Brain microvascular endothelial cell (primary cell): ENCODE measurements at regions not wholly inside any gene's neighbourhood (a gene's known extent, or its start where the extent isn't known, plus 50 kb on each side); places are given as distances from the start of the nearest gene placed in this dataset.
"Not testable (repeated sequence)": the region's sequence is repeated elsewhere in the genome, so short reads cannot be mapped to it uniquely, and the experiment has no call there.

Source experiments
- DNase-seq: peaks from one replicate; pipeline ENCODE4 v3.0.0-alpha.2; 2020
- H3K27ac ChIP-seq: fragments of 250-450 bp; sonication (Bioruptor Pico); 2 replicates; pipeline ENCODE4 v1.5.1; 2020; ENCODE audit warnings: mild to moderate bottlenecking, moderate library complexity
- H3K27me3 ChIP-seq: fragments of 250-450 bp; sonication (Bioruptor Pico); replicated peaks from 2 replicates; pipeline ENCODE4 v1.5.1; 2020; ENCODE audit warnings: mild to moderate bottlenecking
- H3K36me3 ChIP-seq: fragments of 250-450 bp; sonication (Bioruptor Pico); replicated peaks from 2 replicates; pipeline ENCODE4 v1.5.1; 2020; ENCODE audit warnings: mild to moderate bottlenecking
- H3K4me3 ChIP-seq: 2 replicates; pipeline ENCODE4 v1.5.1; 2011; ENCODE audit warnings: low read depth, mild to moderate bottlenecking, control low read depth, low read length, moderate library complexity
- in situ Hi-C: cut with HindIII; loops from 2 replicates; pipeline ENCODE4 v1.10.0; 2017; ENCODE audit warnings: low sequenced_read_pairs, low pct_ligation_motif_present
- TF ChIP-seq, protein P1 (sequence below): IDR thresholded peaks from 2 replicates; pipeline ENCODE4 v1.5.1; 2011; ENCODE audit warnings: low read depth, mild to moderate bottlenecking, moderate library complexity, low read length, control low read depth, inconsistent platforms; ENCODE audit errors: missing control alignments

DNA sequence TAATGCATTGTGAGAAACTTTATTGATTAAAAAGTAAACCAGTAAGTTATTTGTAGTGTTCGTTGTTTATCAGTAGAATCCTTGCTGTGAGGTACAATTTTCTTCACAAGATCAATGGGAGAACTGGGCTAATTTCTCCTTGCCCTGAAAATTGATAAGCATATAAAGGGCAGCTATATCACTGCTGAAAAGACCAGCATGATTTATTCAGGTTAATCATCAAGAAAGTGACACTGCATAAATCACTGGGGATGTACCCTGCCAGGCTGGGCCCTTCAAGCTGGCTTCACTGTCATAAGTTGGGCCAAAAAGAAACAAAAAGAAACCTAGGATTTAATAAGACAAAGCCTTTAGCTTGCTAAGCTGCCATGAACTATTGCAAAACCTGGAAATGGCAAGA lies 746.7 kb downstream of the STPG2 start:
- in situ Hi-C loops, result no loop called here
- H3K27me3 ChIP-seq, result no peaks in the 10 kb centered on the region
- no peak for DNase-seq
- H3K4me3 ChIP-seq, result no peak overlapping the region
- no peak overlapping the region for H3K27ac ChIP-seq
- TF ChIP-seq, protein P1, sequence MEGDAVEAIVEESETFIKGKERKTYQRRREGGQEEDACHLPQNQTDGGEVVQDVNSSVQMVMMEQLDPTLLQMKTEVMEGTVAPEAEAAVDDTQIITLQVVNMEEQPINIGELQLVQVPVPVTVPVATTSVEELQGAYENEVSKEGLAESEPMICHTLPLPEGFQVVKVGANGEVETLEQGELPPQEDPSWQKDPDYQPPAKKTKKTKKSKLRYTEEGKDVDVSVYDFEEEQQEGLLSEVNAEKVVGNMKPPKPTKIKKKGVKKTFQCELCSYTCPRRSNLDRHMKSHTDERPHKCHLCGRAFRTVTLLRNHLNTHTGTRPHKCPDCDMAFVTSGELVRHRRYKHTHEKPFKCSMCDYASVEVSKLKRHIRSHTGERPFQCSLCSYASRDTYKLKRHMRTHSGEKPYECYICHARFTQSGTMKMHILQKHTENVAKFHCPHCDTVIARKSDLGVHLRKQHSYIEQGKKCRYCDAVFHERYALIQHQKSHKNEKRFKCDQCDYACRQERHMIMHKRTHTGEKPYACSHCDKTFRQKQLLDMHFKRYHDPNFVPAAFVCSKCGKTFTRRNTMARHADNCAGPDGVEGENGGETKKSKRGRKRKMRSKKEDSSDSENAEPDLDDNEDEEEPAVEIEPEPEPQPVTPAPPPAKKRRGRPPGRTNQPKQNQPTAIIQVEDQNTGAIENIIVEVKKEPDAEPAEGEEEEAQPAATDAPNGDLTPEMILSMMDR, result no peak
- no peaks in the 10 kb centered on the region for H3K36me3 ChIP-seq

GRCh38 chr4:97404876-97405523 lies 738.3 kb downstream of the STPG2 start:
- DNase-seq, result no peak
- in situ Hi-C loops, result no loop called here
- H3K36me3 ChIP-seq, result no peaks in the 10 kb centered on the region
- TF ChIP-seq, protein P1, result no peak
- H3K27me3 ChIP-seq, result no peaks in the 10 kb centered on the region
- no peak overlapping the region for H3K4me3 ChIP-seq
- H3K27ac ChIP-seq, result no peak overlapping the region

- TF ChIP-seq, protein P1, result no peak
- H3K27ac ChIP-seq, result no peak overlapping the region
- H3K27me3 ChIP-seq, result no peaks in the 10 kb centered on the region
- no peaks in the 10 kb centered on the region for H3K36me3 ChIP-seq
- no peak for DNase-seq
- in situ Hi-C loops, result no loop called here
- no peak overlapping the region for H3K4me3 ChIP-seq
These were observed 731.9 kb downstream of the STPG2 start for GRCh38 chr4:97411356-97411755.

DNA sequence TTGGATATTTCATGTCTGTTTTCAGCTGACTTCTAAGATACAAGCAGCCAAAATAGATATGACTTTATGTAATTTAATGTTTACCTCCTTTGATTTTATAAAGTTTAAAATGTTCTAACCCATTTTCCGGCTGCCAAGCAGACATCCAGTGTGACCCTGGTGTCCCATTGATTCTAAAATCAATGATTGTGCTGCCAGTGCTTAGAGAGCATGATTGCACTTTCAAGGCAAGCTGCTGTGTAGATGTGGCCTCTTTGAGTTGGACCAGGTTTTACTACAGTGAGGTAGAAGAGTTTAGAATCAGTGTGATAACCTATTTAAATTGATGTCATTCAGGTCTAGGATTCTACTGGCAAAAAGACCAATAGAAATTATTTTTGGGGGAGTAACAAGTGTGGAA lies 730.9 kb downstream of the STPG2 start:
- DNase-seq, result no peak
- Histone ChIP-seq H3K4me3 (no peak overlapping the region), H3K36me3 (no peaks in the 10 kb centered on the region), H3K27me3 (no peaks in the 10 kb centered on the region), H3K27ac (no peak overlapping the region)
- in situ Hi-C loops, result no loop called here
- TF ChIP-seq, protein P1, result no peak

- H3K27me3 ChIP-seq, result no peaks in the 10 kb centered on the region
- H3K4me3 ChIP-seq, result no peak overlapping the region
- in situ Hi-C loops, result no loop called here
- no peaks in the 10 kb centered on the region for H3K36me3 ChIP-seq
- TF ChIP-seq, protein P1, result no peak
- no peak for DNase-seq
- no peak overlapping the region for H3K27ac ChIP-seq
These were observed 729.1 kb downstream of the STPG2 start for GRCh38 chr4:97414161-97414560.

DNA sequence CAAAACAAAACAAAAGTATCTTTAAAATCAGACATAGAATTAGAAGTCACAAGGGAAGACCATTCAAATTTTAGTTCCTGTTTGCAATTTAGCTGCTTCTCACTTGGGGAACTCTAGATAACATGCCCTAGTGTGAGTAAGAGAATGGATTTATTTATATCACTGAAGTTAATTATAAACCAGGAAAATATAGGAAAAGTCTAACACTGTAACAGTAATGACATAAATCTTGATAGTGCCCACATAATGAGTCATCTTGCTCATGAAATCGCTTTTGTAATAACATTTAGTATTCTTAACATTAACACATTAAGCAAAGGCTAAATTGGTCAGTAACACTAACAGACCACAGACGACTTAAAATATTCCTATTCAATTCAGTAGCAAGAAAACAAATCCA lies 710.7 kb downstream of the STPG2 start:
- TF ChIP-seq, protein P1, result no peak
- Histone ChIP-seq H3K4me3 (no peak overlapping the region), H3K27ac (no peak overlapping the region), H3K27me3 (no peaks in the 10 kb centered on the region), H3K36me3 (no peaks in the 10 kb centered on the region)
- no peak for DNase-seq
- in situ Hi-C loops, result no loop called here

DNA sequence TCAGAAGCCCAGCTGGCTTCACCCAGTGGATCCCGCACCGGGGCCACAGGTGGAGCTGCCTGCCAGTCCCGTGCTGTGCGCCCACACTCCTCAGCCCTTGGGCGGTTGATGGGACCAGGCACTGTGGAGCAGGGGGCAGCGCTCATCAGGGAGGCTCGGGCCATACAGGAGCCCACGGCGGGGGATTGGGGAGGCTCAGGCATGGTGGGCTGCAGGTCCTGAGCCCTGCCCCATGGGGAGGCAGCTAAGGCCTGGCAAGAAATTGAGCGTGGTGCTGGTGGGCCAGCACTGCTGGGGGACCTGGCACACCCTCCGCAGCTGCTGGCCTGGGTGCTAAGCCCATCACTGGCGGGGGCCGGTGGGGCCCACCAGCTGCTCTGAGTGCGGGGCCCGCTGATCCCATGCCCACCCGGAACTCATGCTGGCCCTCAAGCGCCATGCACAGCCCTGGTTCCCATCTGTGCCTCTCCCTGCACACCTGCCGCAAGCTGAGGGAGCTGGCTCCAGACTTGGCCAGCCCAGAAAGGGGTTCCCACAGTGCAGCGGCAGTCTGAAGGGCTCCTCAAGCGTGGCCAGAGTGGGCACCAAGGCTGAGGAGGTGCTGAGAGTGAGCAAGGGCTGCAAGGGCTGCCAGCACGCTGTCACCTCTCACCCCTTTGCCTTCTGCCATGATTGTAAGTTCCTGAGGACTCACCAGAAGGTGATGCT lies 705.1 kb downstream of the STPG2 start:
- H3K36me3 ChIP-seq, H3K27me3 ChIP-seq, in situ Hi-C loops, H3K27ac ChIP-seq, H3K4me3 ChIP-seq, DNase-seq: not testable (repeated sequence)
